ENCODE measurements at regions not wholly inside any gene's neighbourhood (a gene's known extent, or its start where the extent isn't known, plus 50 kb on each side); places are given as distances from the start of the nearest gene placed in this dataset.

DNA sequence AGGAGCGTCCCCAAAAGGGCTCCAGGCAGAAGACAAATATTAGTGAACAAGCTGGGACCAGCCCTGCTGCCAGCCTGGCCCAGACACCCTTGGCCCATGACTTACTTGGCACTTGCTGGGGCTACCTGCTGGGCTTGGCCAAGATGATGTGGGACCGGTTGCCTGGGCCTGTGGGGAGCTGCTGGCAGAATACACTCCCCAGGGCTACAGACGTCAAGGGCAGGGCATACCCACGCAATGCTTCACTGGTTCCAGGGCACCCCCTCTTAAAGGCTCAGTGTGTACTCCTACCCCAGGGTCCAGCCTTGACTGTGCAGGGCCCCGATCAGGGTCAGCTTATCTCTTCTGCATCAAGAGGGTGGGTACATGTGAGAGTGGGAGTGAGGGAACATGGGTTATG, 106.5 kb upstream of the SLC2A1 start:
- no peak for DNase-seq

DNA sequence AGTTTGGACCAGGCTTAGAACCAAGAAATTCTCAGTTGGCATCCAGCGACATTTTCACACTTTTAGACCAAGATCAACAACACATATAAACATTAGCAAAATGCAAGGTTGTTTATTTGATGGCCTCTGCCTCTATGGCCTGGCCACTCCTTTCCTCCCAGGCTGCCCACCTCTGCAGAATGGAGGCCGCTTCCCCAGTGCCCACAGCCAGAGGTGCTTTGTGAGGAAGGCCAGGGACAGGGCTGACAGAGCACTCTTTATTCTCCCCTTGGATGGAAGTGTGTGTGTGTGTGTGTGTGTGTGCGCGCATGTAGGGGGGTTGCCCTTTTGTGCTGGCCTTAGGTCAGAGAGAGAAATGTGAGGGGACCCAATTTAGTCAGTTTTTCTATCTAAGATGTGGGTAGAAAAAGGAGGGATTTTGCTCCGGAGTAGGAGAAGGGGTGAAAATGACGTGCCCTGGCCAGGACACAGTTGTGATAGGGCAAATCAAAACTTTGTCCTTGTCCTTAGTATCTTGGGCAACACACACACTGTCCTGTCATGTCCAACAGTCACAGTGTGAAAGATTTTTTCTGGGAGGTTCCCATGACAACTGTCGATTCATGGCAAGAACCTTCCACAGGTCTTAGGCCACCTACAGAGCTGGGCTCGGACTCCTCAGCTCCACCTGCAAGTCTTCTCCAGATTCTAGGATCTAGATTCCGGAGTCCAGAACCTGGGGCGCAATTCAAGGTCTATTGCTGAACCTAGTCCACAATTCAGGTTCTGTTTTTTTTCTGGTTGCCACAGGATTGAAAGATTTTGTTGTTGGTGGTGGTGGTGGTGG, 104.9 kb upstream of the SLC2A1 start:
- no peak for DNase-seq

DNA sequence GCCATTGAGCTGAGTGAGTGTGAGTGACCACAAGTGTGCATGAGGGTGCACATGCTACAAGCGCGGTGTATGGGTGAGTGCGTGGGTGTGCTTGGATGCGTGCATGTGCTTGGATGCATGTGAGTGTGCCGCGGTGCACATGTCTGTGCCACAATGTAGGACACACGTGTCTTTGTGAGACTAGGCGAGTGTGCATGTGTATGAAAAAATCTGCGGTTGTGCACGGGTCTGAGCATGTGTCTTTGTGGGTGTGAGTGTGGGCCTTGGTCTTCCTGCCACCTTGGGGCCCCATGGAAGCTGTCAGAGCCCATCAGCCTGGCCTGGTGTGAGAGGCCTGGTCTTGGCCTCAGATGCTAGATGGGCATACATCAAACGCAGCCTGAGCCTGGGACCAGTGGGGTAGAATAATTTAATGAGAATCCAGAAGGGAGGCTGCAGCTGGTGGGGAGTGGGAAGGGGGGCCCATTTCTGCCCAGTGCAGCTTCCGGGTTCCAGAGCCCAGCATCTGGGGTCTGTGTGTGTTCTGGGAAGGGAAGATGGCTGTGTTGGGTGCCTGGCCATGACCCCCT, 103.9 kb upstream of the SLC2A1 start:
- no peak for DNase-seq

DNA sequence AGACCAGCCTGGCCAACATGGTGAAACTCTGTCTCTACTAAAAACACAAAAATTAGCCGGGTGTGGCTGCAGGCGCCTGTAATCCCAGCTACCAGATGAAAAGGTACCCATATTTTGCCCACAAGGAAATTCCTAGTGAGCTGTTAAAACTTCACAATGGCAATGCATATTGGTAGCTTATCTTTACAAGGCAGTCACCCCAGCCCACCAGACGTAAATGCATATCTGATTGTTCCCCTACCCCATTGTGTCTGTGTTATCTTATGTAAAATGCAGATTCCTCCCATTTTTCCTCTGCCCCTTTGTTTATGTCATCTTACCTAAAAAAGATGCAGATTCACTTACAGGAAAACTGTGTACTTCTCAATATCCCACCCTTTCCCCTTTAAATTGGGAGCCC, 103.1 kb upstream of the SLC2A1 start:
- no peak for DNase-seq

DNA sequence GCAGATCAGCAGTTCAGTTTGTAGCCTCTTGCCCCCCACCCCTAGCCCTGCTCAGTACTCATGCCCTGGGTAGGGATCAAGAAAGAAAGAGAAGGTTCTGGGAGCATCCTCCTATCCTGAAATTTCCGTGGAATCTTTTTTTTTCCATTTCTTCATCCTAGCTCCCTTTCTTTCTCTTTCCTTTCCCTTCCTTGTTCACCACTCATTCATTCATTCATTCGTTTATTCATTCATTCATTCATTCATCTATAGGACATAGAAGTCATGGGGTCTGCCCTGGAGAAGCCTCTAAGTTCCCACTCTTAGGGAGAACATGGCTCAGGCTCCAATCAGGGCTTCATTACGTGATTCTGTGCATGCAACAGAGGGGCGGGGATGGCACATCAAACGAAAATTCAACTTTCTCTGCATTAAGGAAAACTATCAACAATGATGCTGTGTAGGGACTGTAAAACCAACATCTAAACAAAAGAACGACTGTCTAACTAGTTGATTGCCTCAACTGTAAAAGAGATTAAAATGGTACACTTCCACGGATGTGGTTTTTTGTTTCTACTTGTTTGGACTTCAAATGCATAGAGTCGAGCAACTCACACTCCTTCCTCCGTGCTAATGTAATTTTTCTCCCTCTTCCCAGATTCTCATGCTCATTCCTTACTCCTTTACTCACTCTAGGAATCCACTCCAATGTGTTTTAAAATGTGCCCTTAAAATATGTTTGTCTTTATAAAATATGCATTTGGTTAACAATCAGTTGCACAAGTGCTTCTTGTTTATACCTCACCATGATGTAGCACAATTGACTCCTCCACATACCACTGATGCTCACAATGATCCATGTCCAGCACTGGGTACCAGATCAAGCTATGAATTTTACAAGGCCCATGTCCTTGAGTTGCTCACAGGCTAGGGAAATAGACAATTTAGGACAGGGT, 101.2 kb upstream of the SLC2A1 start:
- no peak for DNase-seq

DNA sequence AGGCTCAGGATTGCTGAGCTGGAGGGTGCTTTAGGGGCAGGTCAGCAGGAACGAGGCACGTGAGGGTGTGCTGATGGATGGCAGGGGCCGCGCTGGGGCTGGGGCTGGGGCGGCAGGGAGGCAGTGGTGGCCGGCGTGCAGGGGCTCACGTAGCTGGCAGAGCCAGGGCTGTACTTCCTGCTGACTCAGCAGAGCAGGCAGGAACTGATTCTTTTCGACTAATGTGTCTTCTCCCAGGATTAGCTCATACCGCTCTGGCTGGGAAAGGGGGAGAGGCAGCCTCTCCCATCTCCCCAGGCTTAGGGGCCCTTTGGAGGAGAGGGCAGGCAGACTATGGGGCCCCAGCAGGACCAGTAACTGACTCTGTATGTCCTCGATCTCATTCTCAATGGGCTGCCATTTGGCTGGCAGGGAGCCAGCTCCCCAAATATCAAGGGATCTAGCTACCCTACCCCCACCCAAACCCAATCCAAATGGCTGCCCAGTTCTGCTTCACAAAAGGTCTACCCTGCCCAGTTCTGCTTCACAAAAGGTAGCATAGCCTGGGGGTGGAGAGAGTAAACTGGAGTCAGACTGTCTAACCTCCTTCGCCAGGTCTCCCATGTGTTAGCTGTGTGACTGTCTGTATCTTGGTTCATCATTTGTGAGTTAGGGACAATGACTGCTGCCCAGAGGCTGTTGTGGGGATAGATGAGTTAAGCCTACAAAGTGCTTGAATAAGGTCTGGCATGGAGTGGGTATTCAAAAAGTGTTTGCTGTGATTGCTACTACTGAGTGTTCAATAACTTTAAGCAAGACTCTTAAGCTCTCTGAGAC, 100.1 kb upstream of the SLC2A1 start:
- no peak for DNase-seq

DNA sequence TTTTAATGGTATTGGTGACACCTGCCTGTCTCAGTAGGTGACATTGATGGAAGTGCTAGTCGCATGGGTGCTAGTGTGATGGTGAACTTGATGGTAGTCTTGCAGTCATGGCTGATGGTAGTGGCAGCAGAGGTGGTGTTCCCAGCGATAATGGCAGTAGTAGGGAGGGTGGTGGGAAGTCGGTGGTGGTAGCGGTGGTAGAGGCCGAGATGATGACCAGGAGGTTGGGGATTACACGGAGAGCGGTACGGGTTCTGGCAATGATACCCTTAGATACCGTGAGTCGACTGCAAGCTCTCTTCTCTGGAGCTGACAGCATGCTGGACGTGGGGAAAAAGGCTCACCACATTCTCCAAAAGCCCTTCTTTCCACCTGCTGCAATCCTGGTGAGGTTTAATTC, 99.4 kb upstream of the SLC2A1 start:
- no peak for DNase-seq

DNA sequence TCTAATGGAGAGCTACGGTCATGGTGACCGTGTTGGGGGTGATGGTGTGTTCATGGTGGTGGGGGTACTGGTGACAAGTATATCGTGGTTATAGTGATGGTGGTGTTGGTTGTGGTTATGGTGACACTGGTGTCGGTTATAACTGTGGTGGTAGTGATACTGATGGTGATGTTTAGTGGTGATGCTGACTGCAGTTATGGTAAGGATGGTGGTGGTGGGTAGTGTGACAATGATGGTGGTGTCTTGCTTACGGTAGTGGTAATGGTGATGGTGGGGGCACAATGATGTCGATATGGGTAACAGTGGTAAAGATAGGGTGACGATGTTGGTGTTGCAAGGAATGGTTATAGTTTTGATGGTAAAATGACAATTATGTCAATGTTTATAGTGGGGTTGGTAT, 98.9 kb upstream of the SLC2A1 start:
- DNase-seq: no peak

DNA sequence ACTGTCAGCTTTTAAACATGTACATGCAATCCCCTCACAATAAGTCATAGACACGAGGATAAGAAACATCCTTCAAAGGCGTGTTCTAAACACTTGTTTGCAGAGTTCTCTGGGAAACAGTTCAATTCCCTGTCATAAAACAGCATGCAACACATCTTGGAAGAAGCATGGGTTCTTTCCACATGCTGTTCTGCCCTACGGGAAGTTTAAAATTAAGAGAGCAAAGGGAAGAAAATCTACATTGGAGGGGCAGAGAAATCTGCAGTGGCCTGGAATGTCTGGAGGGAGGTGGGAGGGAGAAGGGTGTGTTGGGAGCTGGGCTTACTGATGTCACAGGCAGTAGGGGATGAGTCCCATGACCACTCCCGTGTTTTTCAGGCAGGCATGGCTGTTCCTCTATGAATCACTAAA, 98.3 kb upstream of the SLC2A1 start:
- DNase-seq: no peak

DNA sequence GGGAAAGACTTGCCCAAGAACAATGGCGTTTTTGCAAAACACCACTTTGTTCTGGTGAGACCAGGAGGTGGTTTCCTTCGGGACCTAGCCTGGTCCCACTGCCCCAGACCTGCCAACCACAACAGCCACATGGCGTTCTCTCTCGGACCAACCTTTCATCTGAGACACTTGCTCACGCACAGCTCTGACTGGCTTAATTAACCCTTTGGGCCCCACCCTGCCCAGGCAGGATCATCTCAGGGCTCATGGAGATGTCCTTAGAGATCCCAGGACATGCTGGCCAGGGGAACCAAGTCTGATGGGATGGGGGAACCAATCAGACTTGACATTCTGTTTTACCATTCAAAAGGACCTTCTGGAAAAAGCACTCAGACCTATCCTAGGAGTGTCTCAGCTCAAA, 97.8 kb upstream of the SLC2A1 start:
- no peak for DNase-seq

DNA sequence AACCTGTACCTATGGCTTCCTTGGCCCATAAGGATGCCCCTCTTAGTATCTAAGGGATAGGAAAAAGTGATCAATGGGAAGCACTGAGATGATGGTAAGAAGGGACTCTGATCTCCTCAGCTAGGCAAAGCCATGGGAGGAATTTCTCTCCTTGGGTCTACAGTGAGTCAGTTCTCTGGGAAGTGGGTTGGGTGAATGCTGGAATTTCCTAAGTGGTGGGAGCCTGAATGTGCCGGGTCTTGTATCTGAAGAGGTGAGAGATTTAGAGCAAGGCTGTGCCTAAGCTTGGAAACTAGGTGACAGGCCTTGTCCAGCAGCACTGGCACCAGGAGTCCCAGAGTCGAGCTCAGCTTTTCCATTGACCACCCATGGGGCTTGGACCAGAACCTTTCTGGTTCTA, 96.3 kb upstream of the SLC2A1 start:
- DNase-seq: no peak

DNA sequence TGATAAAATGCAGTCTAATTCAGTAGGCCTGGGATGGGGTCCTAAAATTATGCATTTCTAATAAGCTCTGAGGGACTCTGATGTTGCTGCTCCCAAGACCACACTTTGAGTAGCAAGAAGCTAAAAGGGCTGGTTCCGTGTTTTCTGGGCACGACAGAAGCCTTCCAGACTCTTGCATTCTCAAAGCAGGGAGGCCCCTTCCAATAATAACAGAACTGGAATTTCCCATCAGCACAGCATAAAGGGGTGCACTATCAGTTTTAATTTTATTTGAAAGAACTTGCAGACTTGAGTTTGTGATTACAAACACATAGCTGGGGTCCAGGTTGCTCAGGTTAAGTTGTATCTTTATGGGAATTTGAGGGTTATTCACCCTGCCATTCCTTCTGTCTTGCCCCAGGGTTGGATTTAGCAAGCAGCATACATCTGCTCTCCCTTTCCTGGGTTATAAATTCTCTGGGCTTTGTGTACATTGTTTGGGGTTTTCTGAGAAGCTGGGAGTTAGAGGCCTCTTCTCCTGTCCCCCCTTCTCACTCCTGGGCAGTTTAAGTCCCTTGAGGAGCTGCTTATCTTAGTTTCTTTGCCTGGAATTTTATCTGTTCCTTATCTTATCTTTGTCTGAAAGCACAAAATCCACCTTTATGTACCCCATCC, 94.2 kb upstream of the SLC2A1 start:
- no peak for DNase-seq

DNA sequence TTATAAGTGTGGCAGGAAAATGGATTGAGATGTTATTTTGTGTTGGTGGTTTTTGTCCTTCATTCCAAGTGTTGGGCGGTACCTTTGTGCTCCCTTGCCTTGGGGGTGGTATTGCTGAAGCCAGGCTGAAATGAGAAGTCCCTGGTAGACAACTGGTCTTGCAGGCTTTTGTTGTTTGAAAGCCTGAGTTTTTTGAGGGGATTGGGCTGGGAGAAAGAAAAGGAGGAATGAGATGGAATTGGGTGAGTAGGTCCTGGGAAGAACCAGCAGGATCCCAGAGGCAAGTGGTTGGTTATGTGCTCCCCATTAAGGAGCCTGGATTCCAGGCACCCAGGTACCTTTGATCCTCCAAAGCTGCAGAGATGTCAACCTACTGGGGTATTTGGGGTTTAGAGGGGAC, 93.7 kb upstream of the SLC2A1 start:
- no peak for DNase-seq

DNA sequence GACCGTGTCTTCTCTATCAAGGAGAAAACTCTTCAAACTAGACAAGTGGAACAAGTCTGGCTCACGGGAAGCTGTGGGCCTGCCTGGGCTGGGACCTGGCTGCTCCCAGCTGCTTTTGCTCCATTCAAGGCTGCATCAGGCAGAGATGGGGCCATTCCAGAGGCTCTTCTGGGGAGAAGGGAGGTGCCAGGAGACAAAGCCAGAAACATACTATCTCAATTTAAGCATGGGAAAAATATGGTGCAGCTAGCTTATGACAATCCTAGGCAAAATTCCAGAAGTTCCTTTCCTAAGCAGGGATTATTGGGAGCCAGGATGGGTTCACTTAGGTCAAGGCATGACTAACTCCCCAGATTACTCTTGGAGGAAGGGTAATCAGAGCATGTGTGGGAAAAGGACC, 90.8 kb upstream of the SLC2A1 start:
- no peak for DNase-seq

DNA sequence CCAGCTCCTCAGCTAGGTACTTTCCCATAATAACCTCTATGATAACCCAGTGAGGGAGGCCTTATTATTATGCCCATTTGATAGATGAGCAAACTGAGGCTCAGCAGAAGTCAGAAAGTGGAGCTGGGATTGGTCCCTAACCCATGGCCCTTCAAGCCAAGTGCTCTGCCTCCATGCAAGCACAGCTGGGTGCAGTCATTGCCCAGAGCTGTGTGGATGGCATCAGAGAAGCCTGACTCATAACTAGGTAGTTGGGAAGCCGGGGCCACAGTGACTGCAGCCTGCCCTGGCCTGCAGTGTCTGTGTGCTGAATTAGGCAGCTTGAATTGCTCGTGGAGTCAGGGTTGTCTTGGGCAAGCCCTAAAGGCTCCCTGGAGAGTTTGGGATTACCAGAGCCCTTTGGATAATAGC, 89.9 kb upstream of the SLC2A1 start:
- DNase-seq: no peak

DNA sequence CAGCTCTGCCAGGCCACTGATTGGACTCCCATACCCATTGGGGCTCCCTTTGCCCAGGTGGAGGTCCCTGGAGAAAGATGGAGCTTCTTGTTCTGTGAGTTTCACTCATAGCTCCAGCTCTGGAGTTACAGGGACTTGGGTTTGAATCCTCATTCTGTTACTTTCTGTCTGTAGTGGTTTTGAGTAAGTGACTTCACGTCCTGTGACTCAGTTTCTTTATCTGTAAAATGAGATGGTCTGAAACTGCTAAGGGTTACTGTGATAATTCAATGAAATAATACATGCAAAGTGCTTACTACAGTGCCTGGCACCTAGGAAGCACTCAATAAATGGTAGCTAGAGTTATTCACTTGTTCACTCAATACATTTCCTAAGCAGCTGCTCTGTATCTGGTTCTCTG, 88.5 kb upstream of the SLC2A1 start:
- DNase-seq: no peak

DNA sequence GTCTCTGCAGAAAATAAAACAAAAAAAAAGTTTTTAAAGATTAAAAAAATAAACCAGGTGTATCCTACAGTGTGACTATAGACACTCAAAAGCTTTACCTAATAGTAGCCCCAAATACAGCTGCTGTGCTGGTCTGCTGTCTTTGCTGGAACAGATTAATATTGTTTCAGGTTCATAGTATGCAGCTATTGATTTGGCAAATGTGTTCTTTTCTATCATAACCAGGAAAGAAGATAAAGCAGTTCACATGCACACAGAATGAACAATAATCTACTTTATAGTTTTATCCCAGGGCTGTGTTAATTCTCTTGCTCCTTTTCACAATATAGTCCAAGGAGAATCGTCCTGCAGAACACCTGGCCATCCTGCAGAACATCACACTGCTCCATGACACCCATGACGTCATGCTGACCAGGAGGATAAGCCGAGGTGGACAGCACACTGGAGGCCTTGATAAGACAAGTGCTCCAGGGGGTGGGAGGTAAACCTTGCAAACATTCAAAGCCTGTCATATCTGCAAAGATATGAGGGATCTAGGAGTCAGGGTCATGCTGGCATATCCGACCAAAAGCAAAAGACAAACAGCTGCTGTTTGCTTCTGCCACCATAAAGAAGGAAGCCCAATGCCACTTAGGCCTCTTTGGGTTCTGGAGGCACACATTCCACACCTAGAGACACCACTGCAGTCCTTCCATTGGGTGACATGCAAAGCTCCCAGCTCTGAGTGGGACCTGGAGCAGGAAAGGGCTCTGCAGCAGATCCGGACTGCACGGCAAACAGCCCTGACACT, 86.1 kb upstream of the SLC2A1 start:
- DNase-seq: no peak

DNA sequence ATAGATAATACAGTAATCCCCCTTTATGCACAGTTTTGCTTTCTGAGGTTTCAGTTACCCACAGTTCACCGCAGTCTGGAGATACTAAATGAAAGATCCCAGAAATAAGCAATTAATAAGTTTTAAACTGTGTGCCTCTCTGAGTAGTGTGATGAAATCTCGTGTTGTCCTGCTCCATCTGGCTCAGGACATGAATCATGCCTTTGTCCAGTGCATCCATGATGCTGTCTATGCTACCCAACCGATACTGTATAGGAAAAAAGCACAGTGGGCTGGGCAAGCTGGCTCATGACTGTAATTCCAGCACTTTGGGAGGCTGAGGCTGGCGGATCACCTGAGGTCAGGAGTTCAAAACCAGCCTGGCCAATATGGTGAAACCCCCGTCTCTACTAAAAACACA, 85.0 kb upstream of the SLC2A1 start:
- DNase-seq: no peak

DNA sequence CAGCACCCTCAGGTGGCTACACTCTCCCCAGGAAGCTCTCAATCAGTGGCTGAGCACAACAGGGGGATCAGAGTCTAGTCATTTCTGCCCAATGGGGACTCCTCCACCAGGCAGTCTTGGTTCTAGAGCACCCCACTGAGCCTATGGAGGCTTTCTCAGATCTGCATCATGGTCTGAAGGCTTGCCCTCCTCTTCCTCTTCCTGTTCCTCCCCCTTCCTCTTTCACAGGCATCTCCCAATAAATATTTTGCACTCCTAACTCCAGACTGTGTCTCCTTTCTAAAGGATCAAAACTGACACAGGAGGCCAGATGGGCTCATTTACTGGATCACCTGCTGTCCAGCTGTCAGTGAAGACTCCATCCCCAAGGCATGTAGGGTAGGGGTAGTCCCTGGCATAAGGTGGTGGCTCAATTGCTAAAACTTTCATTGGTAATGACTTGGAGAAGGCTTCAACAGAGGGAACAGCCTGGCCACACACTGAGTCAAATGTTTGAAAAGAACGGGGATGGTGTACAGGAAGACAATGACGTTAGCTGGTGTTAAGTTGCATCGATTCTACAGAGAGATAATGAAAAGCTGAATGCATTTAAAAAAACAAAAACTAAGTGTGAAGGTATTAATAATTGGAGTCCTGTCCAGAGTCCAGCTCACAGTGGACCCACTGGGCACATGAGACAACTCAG, 84.2 kb upstream of the SLC2A1 start:
- DNase-seq: no peak

DNA sequence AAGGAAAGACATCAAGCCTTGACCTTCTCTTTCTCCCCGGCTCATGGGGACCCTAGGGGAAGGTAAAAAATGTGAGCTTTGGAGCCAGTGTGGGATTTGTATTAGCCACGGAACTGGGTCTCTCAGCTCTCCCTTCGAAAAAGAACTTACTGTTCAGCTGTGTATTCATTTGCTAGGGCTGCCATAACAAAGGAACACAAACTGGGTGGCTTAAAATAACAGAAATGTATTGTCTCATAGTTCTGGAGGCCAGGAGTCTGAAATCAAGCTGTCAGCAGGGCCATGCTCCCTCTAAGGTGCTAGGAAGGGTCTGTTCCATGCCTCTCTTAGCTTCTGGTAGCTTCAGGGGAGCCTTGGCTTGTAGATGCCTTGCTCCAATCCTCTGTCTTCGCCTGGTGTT, 83.5 kb upstream of the SLC2A1 start:
- DNase-seq: no peak

DNA sequence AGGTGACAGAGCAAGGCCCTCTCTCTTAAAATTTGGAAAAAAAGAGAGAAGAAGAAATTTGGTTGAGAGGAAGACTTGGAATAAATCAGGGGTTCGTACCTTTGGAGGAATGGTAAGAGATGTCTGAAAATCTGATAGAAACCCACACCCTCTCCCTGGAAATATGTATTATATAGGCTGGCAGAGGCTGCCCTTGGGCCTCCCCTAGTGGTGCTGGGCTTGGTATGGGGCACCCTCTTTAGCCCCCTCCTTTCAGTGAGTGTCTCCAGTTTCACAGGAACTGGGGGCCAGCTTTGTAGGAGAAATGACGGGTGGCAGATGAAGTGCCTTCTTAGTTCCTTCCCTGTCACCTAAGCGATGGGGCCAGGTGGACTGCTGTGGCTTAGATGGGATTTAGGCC, 82.9 kb upstream of the SLC2A1 start:
- no peak for DNase-seq

Data from activated gamma-delta T cell (primary cell).